ENCODE measurements at regions not wholly inside any gene's neighbourhood (a gene's known extent, or its start where the extent isn't known, plus 50 kb on each side); places are given as distances from the start of the nearest gene placed in this dataset.

GRCh38 chr3:187946163-187946691, 201.0 kb upstream of the BCL6 start:
- TF ChIP-seq CTCF (IDR thresholded peaks at IDR 0.05; ENCODE audit: low read depth, low read length, poor library complexity, severe bottlenecking) (no peak), EZH2phosphoT487 (IDR thresholded peaks at IDR 0.05; ENCODE audit: borderline replicate concordance, low read length) (no peak)
